NT2/D1 (cell line): ENCODE measurements at regions not wholly inside any gene's neighbourhood (a gene's known extent, or its start where the extent isn't known, plus 50 kb on each side); places are given as distances from the start of the nearest gene placed in this dataset.

ENCODE experiments used
- SUZ12 ChIP-seq: IDR thresholded peaks from 2 replicates; pipeline ENCODE4 v1.6.1; 2011; ENCODE audit not compliant: insufficient read length, insufficient read depth; ENCODE audit errors: extremely low read depth
- YY1 ChIP-seq: IDR thresholded peaks from 2 replicates; pipeline ENCODE4 v1.6.1; 2011; ENCODE audit not compliant: insufficient read length, insufficient read depth
- ZNF274 ChIP-seq: IDR thresholded peaks from 2 replicates; pipeline ENCODE4 v1.6.1; 2011; ENCODE audit warnings: mild to moderate bottlenecking, low read depth, low read length

DNA sequence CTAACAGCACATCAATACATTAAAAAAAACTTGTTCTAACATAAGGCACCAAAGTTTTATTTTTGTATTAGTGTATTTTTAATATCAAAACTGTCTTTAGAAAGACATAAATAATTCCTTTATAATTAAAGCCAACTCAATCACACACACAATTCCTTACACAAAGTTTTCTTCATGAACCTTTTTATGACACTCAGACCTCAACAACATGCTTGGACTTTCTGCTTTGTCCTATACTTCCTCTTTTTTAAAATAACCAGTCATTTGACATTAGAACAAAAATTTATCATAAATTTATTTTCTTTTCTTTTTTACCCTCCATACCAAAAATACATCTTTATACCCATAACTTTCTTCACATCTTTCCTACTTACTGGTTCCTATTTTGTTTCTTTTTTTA lies 292.0 kb upstream of the ARID1B start:
- no peak for TF ChIP-seq ZNF274
- no peak for TF ChIP-seq YY1
- TF ChIP-seq SUZ12: no peak
